MG63 (cell line): ENCODE measurements at regions not wholly inside any gene's neighbourhood (a gene's known extent, or its start where the extent isn't known, plus 50 kb on each side); places are given as distances from the start of the nearest gene placed in this dataset.
A peak's percentile ranks its signal among the peaks of the same experiment; 100 is the strongest.
"Not testable (repeated sequence)": the region's sequence is repeated elsewhere in the genome, so short reads cannot be mapped to it uniquely, and the experiment has no call there.

ENCODE experiments used
- DNase-seq: peaks from one replicate; pipeline ENCODE4 v3.0.0-alpha.2; 2020
- H3K27me3 ChIP-seq: fragments of 250-450 bp; sonication (Bioruptor Pico); 2 replicates; pipeline ENCODE4 v1.5.1; 2020; ENCODE audit warnings: mild to moderate bottlenecking, moderate library complexity
- H3K36me3 ChIP-seq: fragments of 250-450 bp; sonication (Bioruptor Pico); 2 replicates; pipeline ENCODE4 v1.5.1; 2020; ENCODE audit warnings: mild to moderate bottlenecking, moderate library complexity
- H3K4me3 ChIP-seq: fragments of 250-450 bp; sonication (Bioruptor Pico); 2 replicates; pipeline ENCODE4 v1.5.1; 2020; ENCODE audit warnings: mild to moderate bottlenecking, moderate library complexity
- H3K9me3 ChIP-seq: fragments of 250-450 bp; sonication (Bioruptor Pico); 2 replicates; pipeline ENCODE4 v1.5.1; 2020; ENCODE audit warnings: mild to moderate bottlenecking, moderate library complexity

- H3K4me3 ChIP-seq = no peak overlapping the region
- no peak for DNase-seq
- no peaks in the 10 kb centered on the region for H3K36me3 ChIP-seq
- H3K9me3 ChIP-seq = no peaks in the 10 kb centered on the region
- no peaks in the 10 kb centered on the region for H3K27me3 ChIP-seq
These were observed 50.9 kb upstream of the UBASH3B start for GRCh38 chr11:122604621-122605020.

DNA sequence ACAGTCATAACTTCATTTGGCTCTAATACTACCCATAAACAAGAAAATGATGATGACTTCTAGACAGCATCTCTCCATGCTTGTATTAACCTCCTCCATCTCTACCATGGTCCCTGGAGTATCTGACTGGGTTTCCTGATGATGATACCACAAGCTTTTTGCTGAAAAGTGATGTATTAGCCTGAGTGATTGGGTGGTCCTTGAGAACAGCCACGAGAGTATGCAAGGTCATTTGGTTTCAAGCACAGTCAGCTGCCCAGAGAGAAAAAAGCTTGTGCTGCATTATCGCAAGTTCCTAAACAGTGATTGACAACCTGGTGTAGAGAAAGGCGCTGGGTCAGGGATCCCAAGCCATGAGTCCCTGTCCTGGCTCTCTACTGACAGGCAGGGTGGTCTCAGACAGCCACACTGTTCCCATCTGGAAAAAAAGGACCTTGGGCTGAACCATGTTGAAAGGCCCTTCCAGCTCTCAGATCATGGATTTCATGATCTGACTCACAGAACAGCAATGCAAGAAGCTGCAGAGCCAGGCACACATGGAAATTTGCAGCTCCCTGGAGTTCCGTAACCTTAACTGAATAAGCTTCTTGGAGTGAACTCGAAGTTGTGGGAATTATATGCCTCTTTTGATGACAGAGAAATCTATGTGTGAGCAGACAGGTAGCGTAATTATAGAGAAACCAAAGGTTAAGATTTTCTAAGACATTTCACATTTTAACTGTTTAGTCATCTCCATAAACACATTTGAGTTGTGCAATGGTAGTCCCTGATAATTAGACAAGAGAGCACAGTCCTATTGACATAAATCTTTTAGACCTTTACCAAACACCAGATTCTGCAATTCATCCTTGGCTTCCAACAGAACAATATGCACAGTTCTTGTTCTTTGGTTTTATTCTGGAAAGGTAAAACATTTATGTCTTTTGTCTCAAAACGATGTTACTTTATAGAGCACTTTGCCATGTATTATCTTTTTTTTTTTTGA, 54.1 kb upstream of the UBASH3B start:
- DNase-seq = peak; percentile 50
- Histone ChIP-seq H3K27me3 (0 out of 2 replicates have a peak, but pooled peaks cover 4% of the 10 kb centered on the region), H3K4me3 (no peak overlapping the region), H3K9me3 (no peaks in the 10 kb centered on the region), H3K36me3 (no peaks in the 10 kb centered on the region)

DNA sequence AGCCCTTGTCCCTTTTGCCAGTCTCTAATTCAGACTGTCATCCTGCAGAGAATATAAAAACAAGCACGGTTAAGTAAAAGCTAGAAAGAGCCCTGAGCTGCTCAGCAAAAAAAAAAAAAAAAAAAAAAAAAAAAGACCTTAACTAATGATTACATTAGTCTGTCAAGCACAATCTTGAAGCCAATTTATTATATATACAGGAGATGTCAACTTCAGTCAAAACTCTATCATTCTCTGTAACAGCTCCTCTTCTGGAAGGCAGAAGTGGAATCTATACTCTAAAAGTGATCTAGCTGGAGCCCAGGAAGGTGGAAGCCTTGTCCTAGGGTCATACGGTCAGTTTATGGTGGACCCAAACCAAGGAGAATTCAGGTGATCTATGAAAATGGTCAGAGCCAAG, 55.2 kb upstream of the UBASH3B start:
- H3K27me3 ChIP-seq = 0 out of 2 replicates have a peak, but pooled peaks cover 4% of the 10 kb centered on the region
- no peak overlapping the region for H3K4me3 ChIP-seq

GRCh38 chr11:122599434-122599833, 56.1 kb upstream of the UBASH3B start:
- no peaks in the 10 kb centered on the region for H3K36me3 ChIP-seq
- DNase-seq = no peak
- 0 out of 2 replicates have a peak, but pooled peaks cover 4% of the 10 kb centered on the region for H3K27me3 ChIP-seq
- no peaks in the 10 kb centered on the region for H3K9me3 ChIP-seq
- H3K4me3 ChIP-seq = no peak overlapping the region

More for the DNA sequence above, 55.2 kb upstream of the UBASH3B start:
- no peaks in the 10 kb centered on the region for H3K9me3 ChIP-seq
- no peaks in the 10 kb centered on the region for H3K36me3 ChIP-seq
- no peak for DNase-seq

DNA sequence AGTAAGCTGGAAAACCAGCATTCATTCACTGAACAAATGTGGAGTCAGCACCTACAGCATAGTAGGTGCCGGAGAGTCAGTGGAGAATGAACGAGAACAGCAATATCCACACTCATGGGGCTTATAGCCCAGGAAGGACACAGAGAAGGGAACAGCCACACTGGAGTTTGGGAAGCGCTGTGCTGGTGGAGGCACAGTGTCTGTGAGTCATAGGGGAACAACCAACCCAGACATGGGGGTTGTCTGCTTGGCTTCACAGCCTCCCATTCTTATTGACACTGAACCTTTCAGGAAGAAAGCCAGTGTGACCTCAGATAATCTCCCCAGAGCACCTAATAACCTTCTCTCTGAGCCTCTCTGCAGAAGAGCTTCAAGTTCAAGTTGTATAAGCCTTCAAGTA, 56.6 kb upstream of the UBASH3B start:
- Histone ChIP-seq H3K4me3 (no peak overlapping the region), H3K27me3 (0 out of 2 replicates have a peak, but pooled peaks cover 4% of the 10 kb centered on the region), H3K36me3 (no peaks in the 10 kb centered on the region), H3K9me3 (no peaks in the 10 kb centered on the region)
- DNase-seq = peak; percentile 24

GRCh38 chr11:122597511-122597910, 58.0 kb upstream of the UBASH3B start:
- no peaks in the 10 kb centered on the region for H3K36me3 ChIP-seq
- H3K27me3 ChIP-seq = peaks cover 4% of the 10 kb centered on the region; the same call in 1 of the 2 replicates
- H3K4me3 ChIP-seq = no peak overlapping the region
- DNase-seq = no peak
- no peaks in the 10 kb centered on the region for H3K9me3 ChIP-seq

GRCh38 chr11:122594986-122595645, 60.4 kb upstream of the UBASH3B start:
- Histone ChIP-seq H3K36me3 (no peaks in the 10 kb centered on the region), H3K4me3 (no peak overlapping the region), H3K9me3 (no peaks in the 10 kb centered on the region), H3K27me3 (peaks cover 4% of the 10 kb centered on the region; the same call in 1 of the 2 replicates)
- DNase-seq = no peak

GRCh38 chr11:122593473-122594420, 61.8 kb upstream of the UBASH3B start:
- no peak overlapping the region for H3K4me3 ChIP-seq
- H3K9me3 ChIP-seq = no peaks in the 10 kb centered on the region
- no peak for DNase-seq
- no peaks in the 10 kb centered on the region for H3K36me3 ChIP-seq
- peaks cover 4% of the 10 kb centered on the region; the same call in 1 of the 2 replicates for H3K27me3 ChIP-seq

DNA sequence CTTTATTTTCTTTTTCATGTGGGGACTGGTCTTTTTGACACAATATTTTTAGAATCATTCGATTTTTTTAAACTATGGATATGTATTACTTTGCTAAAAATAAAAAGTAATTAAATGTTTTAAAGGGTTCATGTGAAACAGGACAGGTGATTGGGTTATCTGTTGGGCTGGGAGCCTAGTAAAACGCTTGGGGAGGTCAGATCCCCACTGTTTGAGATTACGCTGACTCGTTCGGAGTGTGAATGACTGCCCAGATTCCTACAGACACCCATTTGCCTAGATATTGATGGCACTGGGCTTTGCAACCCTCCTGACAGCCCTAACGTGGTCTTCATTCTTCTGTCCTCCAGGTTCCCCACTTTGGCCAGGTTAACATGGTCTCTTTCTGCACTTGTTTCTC, 62.9 kb upstream of the UBASH3B start:
- DNase-seq = no peak
- no peak overlapping the region for H3K4me3 ChIP-seq
- H3K27me3 ChIP-seq = peaks cover 4% of the 10 kb centered on the region; the same call in 1 of the 2 replicates
- peaks cover 5% of the 10 kb centered on the region for H3K9me3 ChIP-seq
- H3K36me3 ChIP-seq = no peaks in the 10 kb centered on the region

DNA sequence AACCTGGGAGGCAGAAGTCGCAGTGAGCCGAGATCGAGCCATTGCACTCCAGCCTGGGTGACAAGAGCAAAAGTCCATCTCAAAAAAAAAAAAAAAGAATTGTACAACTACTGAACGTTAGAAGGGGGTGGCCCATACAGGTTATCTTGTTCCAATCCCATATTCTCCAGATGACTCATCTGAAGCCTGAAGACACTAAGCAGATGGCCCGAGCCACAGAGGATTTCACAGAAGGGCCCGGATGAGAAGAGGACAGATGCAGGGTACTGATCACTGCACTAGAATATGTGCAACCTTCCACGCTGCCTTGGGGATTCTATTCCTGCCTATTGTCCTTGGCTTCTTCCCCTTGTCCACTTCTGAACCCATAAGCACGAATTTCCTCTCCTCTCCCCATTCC, 70.9 kb upstream of the UBASH3B start:
- Histone ChIP-seq H3K27me3 (no peaks in the 10 kb centered on the region), H3K36me3 (no peaks in the 10 kb centered on the region), H3K4me3 (no peak overlapping the region), H3K9me3 (peaks cover 5% of the 10 kb centered on the region)
- no peak for DNase-seq

GRCh38 chr11:122580071-122580470, 75.5 kb upstream of the UBASH3B start:
- not testable (repeated sequence) for H3K4me3 ChIP-seq, DNase-seq, H3K36me3 ChIP-seq, H3K27me3 ChIP-seq, H3K9me3 ChIP-seq

DNA sequence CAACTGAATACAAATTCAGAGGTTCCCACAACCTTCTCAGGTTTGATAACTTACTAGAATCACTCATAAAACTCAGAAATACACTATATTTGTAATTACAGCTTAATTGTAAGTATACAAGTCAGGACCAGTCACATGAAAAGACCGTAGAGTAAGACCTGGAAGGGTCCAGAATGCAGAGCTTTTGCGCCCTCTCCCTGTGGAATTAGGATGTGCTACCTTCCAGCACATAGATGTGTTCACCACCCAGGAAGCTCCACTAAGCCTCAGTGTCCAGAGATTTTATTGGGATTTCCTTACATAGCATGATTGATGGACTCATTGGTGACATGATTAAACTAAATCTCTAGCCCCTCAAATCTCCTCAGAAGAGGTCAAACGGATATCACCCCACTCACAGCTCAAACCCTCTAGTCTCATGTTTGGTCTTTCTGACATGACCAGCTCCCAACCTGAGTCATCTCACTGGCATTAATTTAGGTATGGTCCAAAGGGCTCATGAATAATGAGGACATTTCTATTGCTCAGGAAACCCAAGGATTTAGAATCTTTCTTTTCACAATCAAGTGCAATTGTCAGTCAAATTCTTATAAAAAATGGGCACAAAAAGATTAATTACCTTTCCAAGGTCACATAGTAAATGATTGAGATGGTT, 77.2 kb upstream of the UBASH3B start:
- Histone ChIP-seq H3K4me3 (no peak overlapping the region), H3K36me3 (no peaks in the 10 kb centered on the region), H3K9me3 (no peaks in the 10 kb centered on the region), H3K27me3 (no peaks in the 10 kb centered on the region)
- peak; percentile 7 for DNase-seq

DNA sequence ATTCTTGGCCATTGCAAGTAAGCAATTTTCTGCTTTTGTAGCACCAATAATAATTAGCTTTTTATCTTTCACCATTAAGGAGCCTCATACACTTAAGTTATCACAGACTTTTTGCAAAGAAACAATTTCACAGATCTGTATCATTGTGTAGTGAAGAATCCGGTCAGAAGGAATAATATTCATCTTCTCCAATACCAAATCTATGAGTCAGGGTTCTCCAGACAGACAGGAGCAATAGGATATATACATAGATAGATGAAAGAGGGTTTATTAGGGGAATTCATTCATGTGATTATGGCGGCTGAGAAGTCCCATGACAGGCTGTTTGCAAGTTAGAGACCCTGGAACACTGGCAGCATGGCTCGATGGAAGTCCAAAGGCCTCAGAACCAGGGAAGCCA, 82.9 kb upstream of the UBASH3B start:
- DNase-seq = no peak
- H3K9me3 ChIP-seq = no peaks in the 10 kb centered on the region
- no peaks in the 10 kb centered on the region for H3K36me3 ChIP-seq
- H3K4me3 ChIP-seq = no peak overlapping the region
- H3K27me3 ChIP-seq = no peaks in the 10 kb centered on the region

DNA sequence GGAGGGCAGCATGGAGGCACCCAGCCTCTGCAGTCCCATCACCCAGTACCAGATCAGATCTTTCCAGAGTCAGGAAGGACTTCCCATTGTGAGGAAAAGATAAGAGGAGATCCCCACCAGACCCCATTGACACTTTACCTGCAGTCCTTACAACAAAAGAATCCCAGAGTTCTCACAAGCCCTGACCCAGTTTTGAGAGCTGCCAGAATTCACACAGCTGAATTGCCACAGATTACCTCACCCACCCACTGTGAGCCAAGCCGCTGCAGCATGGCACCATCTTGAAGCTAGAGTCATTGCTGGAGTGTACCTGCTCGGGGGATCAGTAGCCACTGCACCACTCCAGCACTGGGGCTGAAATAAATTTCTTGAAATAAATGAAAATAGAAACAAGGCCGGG, 91.8 kb upstream of the UBASH3B start:
- DNase-seq = no peak
- Histone ChIP-seq H3K4me3 (no peak overlapping the region), H3K9me3 (no peaks in the 10 kb centered on the region)

DNA sequence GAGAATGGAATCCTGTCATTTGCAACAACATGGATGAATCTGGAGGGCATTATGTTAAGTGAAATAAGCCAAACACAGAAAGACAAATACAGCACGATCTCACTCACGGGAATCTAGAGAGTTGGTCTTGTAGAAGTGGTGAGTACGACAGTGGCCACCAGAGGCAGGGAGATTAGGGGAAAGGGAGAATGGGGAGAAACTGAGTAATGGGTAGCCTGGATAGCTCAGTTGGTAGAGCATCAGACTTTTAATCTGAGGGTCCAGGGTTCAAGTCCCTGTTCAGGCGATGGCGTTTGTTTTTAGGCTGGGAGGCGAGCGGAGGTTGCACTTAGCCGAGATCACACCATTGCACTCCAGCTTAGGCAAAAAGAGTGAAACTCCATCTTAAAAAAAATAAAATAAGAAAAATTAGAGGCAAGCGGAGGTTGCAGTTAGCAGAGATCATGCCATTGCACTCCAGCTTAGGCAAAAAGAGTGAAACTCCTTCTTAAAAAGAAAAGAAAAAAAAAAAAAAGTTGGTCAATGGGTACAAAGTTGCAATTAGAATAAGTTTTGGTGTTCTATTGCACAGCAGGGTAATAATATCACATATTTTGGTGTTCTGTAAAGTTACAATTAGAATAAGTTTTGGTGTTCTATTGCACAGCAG, 95.7 kb upstream of the UBASH3B start:
- H3K27me3 ChIP-seq = no peaks in the 10 kb centered on the region; the same call in 1 of the 2 replicates
- peak; percentile 48 for DNase-seq
- no peaks in the 10 kb centered on the region for H3K36me3 ChIP-seq
- peak overlapping the region; percentile 25; the same call in 1 of the 2 replicates for H3K4me3 ChIP-seq
- no peaks in the 10 kb centered on the region for H3K9me3 ChIP-seq

More for the DNA sequence above, 91.8 kb upstream of the UBASH3B start:
- Histone ChIP-seq H3K36me3 (no peaks in the 10 kb centered on the region), H3K27me3 (peaks cover 3% of the 10 kb centered on the region; the same call in 1 of the 2 replicates)
